HG02678 (cell line): ENCODE measurements at regions not wholly inside any gene's neighbourhood (a gene's known extent, or its start where the extent isn't known, plus 50 kb on each side); places are given as distances from the start of the nearest gene placed in this dataset.
A peak's percentile ranks its signal among the peaks of the same experiment; 100 is the strongest.

Experiments
- ATAC-seq: cut with Tn5 transposase; IDR thresholded peaks from one replicate; pipeline ENCODE4 v1.9.1; 2021; ENCODE audit warnings: mild to moderate bottlenecking, moderate library complexity; ENCODE audit not compliant: unreplicated experiment

DNA sequence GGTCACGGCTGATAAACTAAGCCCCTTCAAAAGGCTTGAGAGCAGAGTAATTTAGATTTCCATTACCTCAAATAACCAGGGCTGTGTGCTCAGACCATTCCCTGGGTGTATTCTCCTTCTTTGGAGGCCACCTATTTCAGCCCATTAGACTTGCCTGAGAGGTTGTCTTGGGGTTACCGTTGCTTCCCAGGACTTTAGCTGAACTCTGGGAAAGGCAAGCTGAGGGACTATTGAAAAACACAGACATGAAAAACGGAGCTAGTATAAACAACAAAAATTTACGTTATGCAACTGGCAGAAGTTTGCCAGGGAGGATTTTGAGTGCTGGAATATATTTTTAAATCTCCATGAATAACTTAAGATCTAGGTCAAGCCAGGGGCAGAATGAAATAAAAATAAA lies 561.0 kb upstream of the TNP1 start:
- no peak for ATAC-seq

DNA sequence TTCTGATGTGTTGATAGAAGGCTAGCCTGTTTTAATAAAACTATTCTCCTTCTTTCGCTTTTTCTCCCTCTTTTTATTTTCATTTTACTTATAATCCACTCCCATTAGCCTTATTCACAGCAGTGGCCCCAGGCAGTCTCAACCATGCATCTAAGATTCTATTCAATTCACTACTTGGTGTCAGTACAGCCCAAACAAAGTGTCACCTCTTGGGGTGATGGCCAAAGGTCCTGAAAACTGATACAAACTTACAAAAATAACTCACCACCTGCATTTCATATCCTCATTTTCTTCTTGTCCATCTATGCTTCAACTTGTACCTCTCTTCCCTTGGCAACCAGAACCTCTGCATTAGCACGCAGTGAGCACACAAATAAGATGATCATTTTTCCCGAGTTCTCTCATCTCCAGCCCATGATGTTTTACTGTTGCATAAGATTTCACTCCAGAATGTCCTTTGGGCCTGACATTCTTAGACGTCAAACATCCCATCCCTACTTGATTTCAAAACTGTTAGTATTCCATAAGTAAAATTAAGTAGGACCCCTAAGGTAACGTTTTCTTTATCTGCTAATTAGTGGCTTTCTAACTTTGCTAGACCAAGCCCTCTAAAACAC lies 559.3 kb upstream of the TNP1 start:
- no peak for ATAC-seq

DNA sequence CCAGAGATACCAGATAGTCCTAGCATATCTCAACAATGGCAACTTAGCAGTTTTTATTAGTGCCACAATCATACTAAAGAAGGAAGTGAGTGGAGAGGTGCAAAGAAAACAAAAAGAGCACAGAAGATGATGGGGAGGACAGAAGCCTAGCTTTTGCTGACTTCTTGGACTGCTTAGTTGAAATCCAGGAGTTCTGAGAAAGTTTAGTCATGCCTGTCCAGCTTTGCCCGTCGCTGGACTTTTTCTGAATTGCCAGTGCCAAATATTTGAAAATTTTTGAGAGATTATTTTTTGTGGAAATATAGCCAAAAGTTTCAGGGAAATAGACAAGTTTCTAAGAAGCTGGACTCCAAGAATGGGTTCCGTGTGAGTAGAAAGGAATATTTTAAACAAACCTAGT lies 558.7 kb upstream of the TNP1 start:
- ATAC-seq = no peak

DNA sequence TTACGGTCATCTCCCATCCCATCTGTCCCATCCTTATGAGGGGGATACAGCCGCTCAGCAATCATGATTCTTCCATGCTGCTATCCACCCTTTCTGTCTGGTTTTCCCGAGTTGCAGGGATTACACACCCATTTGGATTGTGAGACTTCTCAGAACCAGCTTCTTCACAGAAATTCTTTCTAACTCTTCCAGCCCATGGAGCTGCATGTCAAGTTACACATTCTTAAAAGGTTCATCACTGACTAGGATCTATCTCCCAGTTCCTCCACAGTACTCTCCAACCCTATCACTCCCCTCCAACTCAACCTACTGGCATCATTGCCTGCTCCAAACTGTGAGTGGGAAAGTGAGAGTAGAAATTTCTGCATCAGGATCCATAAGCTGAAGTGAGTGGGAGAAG lies 558.2 kb upstream of the TNP1 start:
- ATAC-seq = no peak

DNA sequence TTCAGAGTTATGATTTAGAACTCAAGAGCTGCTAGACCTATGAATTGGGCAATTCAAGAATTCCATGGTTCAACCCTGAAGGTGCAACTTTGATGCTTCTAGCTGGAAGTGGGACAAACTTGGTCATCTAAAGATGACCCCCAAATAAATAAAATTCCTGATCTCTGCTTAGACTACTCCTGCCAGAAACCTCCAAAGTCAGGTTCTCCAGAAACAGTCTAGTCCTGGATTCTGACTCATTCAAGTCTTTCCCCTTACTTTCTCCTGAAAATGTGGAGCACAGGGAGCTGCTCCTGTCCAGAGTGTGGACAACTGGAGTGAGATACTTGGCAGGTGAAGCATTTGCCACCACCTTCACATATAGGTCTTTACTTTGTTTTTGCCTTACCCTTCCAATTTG lies 557.7 kb upstream of the TNP1 start:
- no peak for ATAC-seq

DNA sequence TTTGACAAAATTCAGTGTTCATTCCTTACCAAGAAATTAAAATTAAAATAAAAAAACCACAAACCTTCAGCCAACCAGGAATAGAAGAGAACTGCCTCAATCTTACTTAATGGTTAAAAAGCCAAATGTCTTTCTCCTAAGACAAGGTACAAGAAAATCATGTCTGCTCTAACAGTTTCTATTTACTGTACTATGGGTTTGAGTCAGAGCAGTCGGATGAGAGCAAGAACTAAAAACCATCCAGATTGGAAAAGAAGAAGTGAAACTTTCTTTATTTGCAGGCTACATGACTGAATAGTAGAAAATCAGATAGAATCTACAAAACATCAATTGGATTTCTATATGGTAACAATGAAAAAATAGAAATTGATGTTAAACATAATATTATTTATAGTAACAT lies 555.5 kb upstream of the TNP1 start:
- ATAC-seq = peak; percentile 92

DNA sequence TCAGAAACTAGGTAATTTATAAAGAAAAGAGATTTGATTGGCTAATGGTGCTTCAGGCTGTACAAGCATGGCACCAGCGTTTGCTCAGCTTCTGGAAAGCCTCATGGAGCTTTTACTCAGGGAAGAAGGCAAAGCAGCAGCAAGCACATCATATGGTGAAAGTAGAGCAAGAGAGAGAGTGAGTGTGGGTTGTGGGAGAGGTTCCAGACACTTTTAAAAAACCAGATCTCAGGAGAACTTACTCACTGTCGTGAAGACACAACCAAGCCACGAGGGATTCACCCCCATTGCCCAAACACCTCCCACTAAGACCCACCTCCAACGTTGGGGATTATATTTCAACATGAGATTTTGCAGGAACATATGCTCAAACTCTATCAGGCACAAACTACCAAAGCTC lies 554.6 kb upstream of the TNP1 start:
- ATAC-seq = no peak

DNA sequence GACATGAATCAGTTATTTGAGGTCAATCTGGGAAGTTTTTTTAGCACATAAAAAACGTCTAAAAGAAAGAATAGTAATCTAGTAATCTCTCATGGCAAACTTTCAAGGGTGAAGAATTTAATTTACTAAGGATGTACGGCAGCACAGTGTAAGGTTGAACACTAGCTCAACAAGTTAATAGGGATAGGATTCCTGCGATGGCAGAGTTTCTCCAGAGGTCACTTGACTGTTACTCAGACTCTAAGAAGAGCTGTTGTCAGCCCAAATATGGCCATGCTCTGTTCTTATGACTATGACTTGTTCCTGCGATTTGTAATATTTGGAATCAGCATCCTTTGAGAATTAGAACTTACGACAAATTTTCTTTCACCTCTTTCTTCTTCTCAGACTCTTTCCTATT lies 553.3 kb upstream of the TNP1 start:
- ATAC-seq = no peak

DNA sequence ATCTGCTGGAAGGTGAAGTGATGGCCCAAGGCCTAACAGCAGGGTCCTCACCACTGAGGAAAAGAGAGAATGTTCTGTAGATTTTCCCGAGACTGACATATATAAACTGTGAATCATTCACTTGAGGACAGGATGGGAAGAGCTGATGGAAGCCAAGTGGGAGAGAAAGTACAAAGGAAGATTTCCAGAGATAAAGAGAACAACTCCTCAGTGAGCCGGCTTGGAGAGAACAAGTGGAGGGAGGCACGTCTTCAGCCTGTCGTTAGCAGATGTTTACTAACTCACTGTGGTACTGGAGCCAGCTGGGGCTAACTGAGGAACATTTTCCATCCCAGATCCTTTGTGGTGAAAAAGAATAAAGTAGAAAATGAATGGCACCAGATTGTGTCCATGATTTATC lies 552.9 kb upstream of the TNP1 start:
- no peak for ATAC-seq

DNA sequence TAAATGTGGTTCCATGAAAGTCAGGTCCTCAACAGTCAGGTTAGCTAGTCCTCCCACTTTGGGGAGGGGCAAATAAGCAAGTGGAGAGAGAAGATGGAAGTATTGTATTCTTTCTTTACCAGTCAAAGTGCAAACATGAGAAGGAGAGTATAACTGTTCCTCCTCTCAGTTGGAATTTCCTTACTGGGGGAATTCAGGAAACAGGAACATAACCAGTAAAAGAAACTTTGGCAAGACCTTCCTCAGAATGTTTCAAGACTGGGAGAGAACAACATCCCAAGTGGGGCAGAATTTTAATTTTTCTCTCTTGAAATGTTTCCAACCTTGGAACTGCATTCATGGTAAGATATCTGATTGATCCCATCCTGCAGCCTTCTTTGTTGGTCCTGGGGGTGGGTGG lies 552.4 kb upstream of the TNP1 start:
- no peak for ATAC-seq

DNA sequence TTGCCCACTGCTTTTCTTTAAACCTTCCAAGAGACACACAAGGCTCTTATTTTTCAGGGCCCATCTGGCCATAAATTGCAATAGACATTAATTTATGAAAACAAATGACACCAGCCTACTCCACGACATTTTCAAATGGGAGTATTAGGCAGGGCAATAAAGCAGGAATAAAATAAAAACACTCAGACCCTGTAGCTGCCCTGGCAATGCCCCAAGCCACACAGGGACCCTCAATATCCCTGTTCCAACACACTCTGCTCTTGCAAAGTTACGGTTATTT lies 550.8 kb upstream of the TNP1 start:
- no peak for ATAC-seq

DNA sequence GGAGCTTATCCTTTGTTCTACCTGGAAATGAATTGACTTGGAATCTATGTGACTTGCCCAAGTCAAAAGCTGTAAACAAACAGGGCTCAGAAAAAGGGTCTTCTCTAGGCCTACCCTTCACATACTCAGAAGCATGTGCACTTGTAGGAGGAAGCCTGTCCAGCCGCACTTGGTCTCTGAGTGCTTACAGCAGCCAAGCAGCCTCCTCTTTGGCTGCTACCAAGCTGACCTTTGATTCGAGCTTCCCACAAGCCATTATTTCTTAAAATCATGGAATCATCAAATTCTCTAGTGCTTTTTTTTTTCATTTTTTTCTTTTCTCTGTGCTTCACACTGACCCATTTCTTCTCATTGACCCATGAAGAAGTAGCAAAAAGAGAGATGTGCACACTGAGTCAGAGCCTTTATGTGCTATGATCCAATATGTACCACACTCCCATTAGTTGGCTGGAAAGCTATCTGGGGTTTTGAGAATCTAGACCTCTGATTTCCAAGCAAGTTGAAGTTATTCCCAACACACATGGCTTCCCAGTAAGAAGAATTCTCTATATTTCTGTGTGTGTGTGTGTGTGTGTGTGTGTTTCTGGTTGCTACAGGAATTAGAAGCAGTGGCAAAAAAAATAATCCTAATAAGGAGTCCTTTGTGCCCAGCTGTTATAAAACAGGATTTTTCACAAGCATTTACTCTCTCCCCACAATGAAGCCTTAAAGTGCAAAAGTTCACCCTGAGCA lies 550.3 kb upstream of the TNP1 start:
- ATAC-seq = no peak

DNA sequence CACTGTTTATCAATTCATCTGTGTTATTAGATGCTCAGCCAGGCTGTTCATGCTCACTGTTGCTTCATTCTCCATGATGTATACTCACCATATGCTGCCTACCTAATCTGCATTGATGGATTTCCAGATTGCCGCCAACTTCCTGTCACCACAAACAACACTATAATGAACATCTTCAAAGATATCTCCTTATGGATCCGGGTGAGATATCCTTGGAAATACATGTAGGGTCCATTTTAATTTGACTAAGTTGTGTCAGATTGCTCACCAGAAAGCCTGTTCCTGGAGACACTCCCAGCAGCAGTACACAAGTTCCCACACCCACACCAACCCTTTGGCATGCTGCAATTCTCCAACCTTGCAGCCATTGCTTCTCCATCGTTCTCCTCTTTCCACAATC lies 547.5 kb upstream of the TNP1 start:
- ATAC-seq = no peak

DNA sequence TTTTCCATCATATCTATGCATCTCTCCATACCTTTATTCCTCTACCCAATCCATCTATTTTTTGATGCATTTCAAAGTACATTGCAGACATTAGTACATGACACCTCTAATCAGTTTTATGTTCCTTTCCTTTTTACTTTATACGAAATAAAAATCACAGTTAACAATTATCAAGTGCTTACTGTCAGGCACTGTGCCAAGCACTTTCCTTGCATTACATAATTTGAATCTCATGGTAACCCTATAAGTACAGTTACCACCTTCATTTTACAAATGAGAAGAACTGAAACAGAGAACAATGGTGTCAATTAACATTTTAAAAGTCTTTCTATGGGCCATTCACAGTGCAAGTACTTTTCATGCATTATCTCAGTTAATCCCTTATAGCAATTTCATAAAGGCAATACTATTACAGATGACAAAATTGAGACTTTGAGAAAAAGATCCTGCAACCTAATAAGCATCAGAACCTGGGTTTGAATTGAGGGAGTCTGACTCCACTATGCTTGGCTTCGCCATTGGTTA lies 544.4 kb upstream of the TNP1 start:
- ATAC-seq = no peak

DNA sequence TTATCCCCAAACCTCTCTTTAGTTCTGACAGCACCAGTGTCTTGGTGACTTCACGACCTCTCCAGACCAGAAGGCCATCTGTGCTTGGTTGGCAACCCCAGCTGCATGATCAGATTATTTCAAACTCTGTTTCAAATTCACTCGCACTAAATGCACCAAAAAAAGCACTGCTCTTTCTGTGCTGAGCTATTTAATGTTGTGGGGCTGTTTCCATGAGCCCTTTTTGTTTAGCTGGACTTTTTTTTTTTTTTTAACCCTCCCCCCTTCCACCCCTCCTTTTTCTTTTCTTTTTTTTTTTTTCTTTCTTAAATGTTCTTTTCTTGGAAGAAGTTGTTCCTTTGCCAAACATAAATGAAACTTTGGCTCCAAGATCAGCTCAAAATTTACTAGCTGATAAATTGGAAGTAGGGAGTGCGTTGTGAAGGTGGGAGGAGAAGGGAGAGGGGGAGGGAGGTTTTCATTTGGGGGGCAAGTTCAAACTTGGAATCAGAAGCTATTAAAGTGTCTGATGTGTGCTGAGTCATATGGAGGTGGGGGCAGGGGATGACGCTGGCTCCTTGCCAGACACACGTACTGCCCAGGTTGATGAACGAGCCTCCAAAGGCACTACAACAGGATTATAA lies 543.0 kb upstream of the TNP1 start:
- no peak for ATAC-seq

DNA sequence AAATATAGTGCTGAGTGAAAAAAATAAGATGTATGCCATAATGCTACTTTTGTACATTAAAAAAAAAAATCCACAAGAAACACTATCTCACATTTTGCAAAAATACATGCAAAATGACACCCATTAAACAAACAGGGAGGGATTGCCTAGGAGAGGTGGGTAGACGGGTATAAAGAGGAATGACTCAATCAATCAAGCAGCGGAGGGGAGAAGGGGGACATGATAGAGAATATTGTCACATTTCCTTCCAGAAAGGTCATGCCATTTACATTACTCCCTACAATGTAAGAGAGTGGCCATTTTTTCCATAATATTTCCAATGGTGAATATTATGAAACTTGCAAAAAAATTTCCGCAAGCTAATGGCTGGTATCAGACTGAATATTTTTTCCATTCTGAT lies 542.3 kb upstream of the TNP1 start:
- ATAC-seq = no peak

DNA sequence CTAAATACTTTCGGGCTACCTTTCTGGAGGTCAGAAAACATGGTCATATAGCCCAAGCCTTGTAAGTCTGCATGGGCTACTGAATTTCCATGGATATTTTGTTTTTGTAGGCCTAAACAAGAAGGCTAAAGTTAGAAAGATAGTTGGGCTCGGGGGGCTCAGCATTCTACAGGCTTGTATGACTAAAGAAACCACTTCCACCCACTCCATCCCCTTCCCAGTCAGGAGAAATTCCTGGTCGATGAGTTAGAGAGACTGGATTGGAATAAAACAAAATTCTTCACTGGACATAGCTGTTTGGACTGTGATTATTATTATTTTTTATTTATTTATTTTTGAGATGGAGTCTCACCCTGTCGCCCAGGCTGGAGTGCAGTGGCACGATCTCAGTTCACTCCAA lies 539.4 kb upstream of the TNP1 start:
- no peak for ATAC-seq

DNA sequence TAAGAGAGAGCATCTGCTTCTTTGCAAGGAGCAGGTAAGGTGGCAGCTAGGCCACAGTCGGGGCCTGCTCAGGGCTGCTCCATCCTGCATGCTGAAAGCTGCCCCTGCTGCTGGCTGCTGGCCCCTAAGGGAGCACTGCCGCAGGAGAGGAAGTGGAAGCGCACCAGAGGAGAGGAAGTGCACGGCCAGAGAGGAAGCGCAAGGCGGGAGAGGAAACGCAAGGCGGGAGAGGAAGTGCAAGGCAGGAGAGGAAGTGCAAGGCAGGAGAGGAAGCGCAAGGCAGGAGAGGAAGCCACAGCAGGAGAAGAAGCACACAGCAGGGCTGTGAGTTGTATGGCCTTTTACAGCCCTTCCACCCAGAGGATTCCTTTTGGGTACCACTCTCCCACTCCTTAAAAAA lies 539.0 kb upstream of the TNP1 start:
- ATAC-seq = no peak

DNA sequence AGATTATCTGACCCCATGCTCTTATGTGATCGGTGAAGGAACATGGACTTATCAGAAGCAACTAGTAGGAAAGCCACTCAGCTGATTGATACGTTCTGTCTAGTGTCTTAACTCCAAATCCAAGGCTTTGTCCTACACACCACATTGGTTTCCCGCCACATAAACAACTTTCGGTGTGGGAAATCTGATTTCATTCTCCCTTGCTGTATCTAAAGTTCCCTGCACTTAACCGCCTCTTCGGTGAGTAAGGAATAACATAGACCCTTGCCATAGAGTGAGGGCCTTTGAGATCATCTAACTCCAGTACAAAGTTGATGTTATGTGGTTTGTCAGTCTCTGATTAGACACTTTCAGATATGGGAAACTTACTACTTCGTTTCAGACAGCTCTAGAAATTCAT lies 538.2 kb upstream of the TNP1 start:
- ATAC-seq = no peak

DNA sequence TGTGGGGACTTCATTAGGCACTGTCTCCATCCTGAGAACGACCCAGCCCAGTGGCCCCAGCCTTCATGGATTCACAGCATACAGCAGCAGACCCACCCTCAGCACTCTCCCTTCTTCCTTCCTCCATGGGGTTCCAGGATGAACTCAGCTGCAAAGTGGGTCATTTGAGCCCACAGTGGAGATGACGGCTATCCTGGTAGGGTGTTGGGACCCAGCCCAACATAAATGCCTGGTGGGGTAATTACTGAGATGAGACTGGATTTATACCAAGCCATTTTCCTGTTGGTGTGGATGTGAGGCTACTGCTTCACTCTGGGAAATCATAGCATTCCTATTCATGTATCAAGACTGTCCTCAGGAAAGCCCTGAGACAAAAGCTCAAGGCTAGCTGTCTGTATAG lies 536.7 kb upstream of the TNP1 start:
- no peak for ATAC-seq

DNA sequence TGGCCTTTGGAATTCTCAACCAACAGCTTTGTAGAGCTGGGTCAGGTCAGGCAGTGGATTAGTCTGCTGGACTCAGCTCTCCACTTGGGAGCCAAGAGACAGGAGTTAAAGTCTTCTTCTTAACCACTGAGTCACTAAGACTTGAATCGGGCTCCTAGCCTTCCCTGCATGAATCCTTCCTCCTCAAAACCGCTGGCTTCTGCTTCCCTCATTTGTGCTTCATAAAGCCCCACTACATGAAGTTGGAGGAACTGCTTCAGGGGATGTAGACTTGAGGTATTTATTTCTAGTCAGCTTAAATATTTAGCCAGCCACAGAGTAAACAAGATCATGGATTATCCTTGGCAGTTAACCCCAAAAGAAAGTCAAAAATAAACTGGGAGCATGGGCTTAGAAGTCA lies 536.3 kb upstream of the TNP1 start:
- no peak for ATAC-seq

DNA sequence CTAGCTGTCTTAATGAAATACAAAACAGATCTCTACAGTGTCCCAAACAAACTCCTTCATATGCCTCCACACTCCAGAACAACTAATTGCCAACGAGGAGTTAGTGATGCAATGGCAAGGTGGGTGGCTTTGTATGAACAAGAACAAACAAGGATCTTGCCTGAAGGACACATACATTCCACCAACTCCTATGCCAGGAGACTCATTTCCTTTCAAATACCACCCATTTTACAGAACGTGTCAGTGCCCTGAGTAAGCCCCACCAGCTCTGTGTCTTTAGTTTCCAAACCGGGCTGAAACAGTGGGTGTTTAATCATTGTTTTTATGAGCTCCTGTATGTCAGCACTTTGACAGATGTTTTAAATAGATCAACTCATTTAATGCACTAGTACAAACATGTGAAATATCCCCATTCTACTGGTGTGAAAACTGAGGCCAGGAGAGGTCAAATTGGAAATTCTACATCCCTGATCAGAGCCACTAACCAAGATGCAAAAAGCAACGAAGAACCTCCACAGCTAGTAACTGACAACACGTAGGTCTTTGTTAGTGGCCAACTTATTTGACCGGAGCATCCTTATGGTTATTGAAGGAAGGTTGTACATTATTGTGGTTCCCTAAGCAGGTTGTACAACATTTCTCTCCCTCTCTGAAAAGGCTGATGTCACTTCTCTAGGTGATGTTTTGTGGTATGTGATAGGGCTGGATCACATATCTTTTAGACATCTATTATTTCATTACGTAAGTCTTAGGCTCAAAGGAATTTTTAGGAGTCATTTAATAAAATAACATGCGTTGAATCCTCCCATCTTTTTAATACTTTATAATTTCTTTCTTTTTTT lies 534.9 kb upstream of the TNP1 start:
- no peak for ATAC-seq
